ENCODE measurements at regions not wholly inside any gene's neighbourhood (a gene's known extent, or its start where the extent isn't known, plus 50 kb on each side); places are given as distances from the start of the nearest gene placed in this dataset.

- no peak for TF ChIP-seq EZH2phosphoT487 (IDR thresholded peaks at IDR 0.05; ENCODE audit: insufficient read depth, low read depth)
- TF ChIP-seq EZH2 (IDR thresholded peaks at IDR 0.05; ENCODE audit: insufficient read depth, poor library complexity, severe bottlenecking) = no peak
- in situ Hi-C loops (cut with MboI) = no loop called here
- H4K20me1 ChIP-seq (ENCODE audit: insufficient read depth) = no peaks in the 10 kb centered on the region
- H3K36me3 ChIP-seq (ENCODE audit: low read depth) = no peaks in the 10 kb centered on the region
- no peaks in the 10 kb centered on the region for H3K9me2 ChIP-seq (ENCODE audit: insufficient read depth)
- no peaks in the 10 kb centered on the region for H3K27me3 ChIP-seq (replicated peaks; ENCODE audit: insufficient read depth)
- H3K4me1 ChIP-seq (ENCODE audit: insufficient read depth) = no peaks in the 10 kb centered on the region
- 74 to 81% methylated on average over 10 of the region's 10 CpGs for WGBS, 2 experiments (ENCODE audit: low coverage in 1 of 2, low lambda C conversion rate in 2 of 2, missing lambda C conversion rate in 2 of 2)
- no peaks in the 10 kb centered on the region for H3K79me2 ChIP-seq (ENCODE audit: insufficient read depth)
- H3K9ac ChIP-seq = no peak overlapping the region
- H3K4me3 ChIP-seq = no peak overlapping the region
- no peak overlapping the region for H2AFZ ChIP-seq
- no peak overlapping the region for H3K4me2 ChIP-seq (ENCODE audit: unreplicated experiment)
- DNase-seq = no peak
- H3F3A ChIP-seq (ENCODE audit: insufficient read depth) = no peaks in the 10 kb centered on the region
- H3K9me3 ChIP-seq (ENCODE audit: low read depth) = no peaks in the 10 kb centered on the region
- H3K27ac ChIP-seq = no peak overlapping the region
These were observed 244.3 kb upstream of the SORL1-AS1 start for GRCh38 chr11:121696931-121697670.

- no peak overlapping the region for H3K4me3 ChIP-seq
- in situ Hi-C loops (cut with MboI) = no loop called here
These were observed 243.6 kb upstream of the SORL1-AS1 start for GRCh38 chr11:121696177-121696871.

GRCh38 chr11:121692236-121692635 lies 239.5 kb upstream of the SORL1-AS1 start:
- Histone ChIP-seq H3K9me2 (ENCODE audit: insufficient read depth) (no peaks in the 10 kb centered on the region), H3K9ac (no peak overlapping the region), H3K27me3 (replicated peaks; ENCODE audit: insufficient read depth) (no peaks in the 10 kb centered on the region), H3K4me3 (no peak overlapping the region), H3F3A (ENCODE audit: insufficient read depth) (no peaks in the 10 kb centered on the region), H2AFZ (no peak overlapping the region), H3K36me3 (ENCODE audit: low read depth) (no peaks in the 10 kb centered on the region), H4K20me1 (ENCODE audit: insufficient read depth) (no peaks in the 10 kb centered on the region), H3K79me2 (ENCODE audit: insufficient read depth) (no peaks in the 10 kb centered on the region), H3K27ac (no peak overlapping the region), H3K4me1 (ENCODE audit: insufficient read depth) (no peaks in the 10 kb centered on the region), H3K9me3 (ENCODE audit: low read depth) (no peaks in the 10 kb centered on the region), H3K4me2 (ENCODE audit: unreplicated experiment) (no peak overlapping the region)
- TF ChIP-seq EZH2 (IDR thresholded peaks at IDR 0.05; ENCODE audit: insufficient read depth, poor library complexity, severe bottlenecking) = no peak
- TF ChIP-seq EZH2phosphoT487 (IDR thresholded peaks at IDR 0.05; ENCODE audit: insufficient read depth, low read depth) = no peak
- DNase-seq = no peak
- in situ Hi-C loops (cut with MboI) = no loop called here
- 33 to 62% methylated on average over 1 of the region's 1 CpG for WGBS, 2 experiments (ENCODE audit: low coverage in 1 of 2, low lambda C conversion rate in 2 of 2, missing lambda C conversion rate in 2 of 2)

More at GRCh38 chr11:121696177-121696871, 243.6 kb upstream of the SORL1-AS1 start:
- no peaks in the 10 kb centered on the region for H3K36me3 ChIP-seq (ENCODE audit: low read depth)
- H3K9me2 ChIP-seq (ENCODE audit: insufficient read depth) = no peaks in the 10 kb centered on the region
- no peaks in the 10 kb centered on the region for H3K9me3 ChIP-seq (ENCODE audit: low read depth)
- WGBS, 2 experiments (ENCODE audit: low coverage in 1 of 2, low lambda C conversion rate in 2 of 2, missing lambda C conversion rate in 2 of 2) = 73 to 75% methylated on average over 20 of the region's 20 CpGs
- H4K20me1 ChIP-seq (ENCODE audit: insufficient read depth) = no peaks in the 10 kb centered on the region
- TF ChIP-seq EZH2 (IDR thresholded peaks at IDR 0.05; ENCODE audit: insufficient read depth, poor library complexity, severe bottlenecking) (no peak), EZH2phosphoT487 (IDR thresholded peaks at IDR 0.05; ENCODE audit: insufficient read depth, low read depth) (no peak)
- no peaks in the 10 kb centered on the region for H3K27me3 ChIP-seq (replicated peaks; ENCODE audit: insufficient read depth)
- H3K9ac ChIP-seq = no peak overlapping the region
- no peaks in the 10 kb centered on the region for H3F3A ChIP-seq (ENCODE audit: insufficient read depth)
- no peak overlapping the region for H3K27ac ChIP-seq
- no peaks in the 10 kb centered on the region for H3K4me1 ChIP-seq (ENCODE audit: insufficient read depth)
- no peak for DNase-seq
- no peak overlapping the region for H3K4me2 ChIP-seq (ENCODE audit: unreplicated experiment)
- no peak overlapping the region for H2AFZ ChIP-seq
- H3K79me2 ChIP-seq (ENCODE audit: insufficient read depth) = no peaks in the 10 kb centered on the region

- Histone ChIP-seq H3K4me1 (ENCODE audit: insufficient read depth) (no peaks in the 10 kb centered on the region), H3K36me3 (ENCODE audit: low read depth) (no peaks in the 10 kb centered on the region), H3K9me3 (ENCODE audit: low read depth) (no peaks in the 10 kb centered on the region), H3K9ac (no peak overlapping the region), H2AFZ (no peak overlapping the region), H3K27me3 (replicated peaks; ENCODE audit: insufficient read depth) (no peaks in the 10 kb centered on the region), H3K27ac (no peak overlapping the region), H3K9me2 (ENCODE audit: insufficient read depth) (no peaks in the 10 kb centered on the region), H3K4me3 (no peak overlapping the region), H3K4me2 (ENCODE audit: unreplicated experiment) (no peak overlapping the region), H3K79me2 (ENCODE audit: insufficient read depth) (no peaks in the 10 kb centered on the region), H4K20me1 (ENCODE audit: insufficient read depth) (no peaks in the 10 kb centered on the region), H3F3A (ENCODE audit: insufficient read depth) (no peaks in the 10 kb centered on the region)
- WGBS, 2 experiments (ENCODE audit: low coverage in 1 of 2, low lambda C conversion rate in 2 of 2, missing lambda C conversion rate in 2 of 2) = 86 to 87% methylated on average over 8 of the region's 8 CpGs
- no peak for TF ChIP-seq EZH2 (IDR thresholded peaks at IDR 0.05; ENCODE audit: insufficient read depth, poor library complexity, severe bottlenecking)
- no peak for TF ChIP-seq EZH2phosphoT487 (IDR thresholded peaks at IDR 0.05; ENCODE audit: insufficient read depth, low read depth)
- in situ Hi-C loops (cut with MboI) = no loop called here
- DNase-seq = no peak
These were observed 236.3 kb upstream of the SORL1-AS1 start for GRCh38 chr11:121688860-121689614.

All from GM23248 (cell line).